H1 (cell line): ENCODE measurements at regions not wholly inside any gene's neighbourhood (a gene's known extent, or its start where the extent isn't known, plus 50 kb on each side); places are given as distances from the start of the nearest gene placed in this dataset.

Experiments
- ASH2L ChIP-seq: fragments of 200-600, 300-600 bp; sonication (generic); IDR thresholded peaks from one replicate; pipeline ENCODE4 v1.7.1; 2017; ENCODE audit warnings: low read length
- CBX5 ChIP-seq: fragments of 300-800, 300-1000 bp; sonication (generic); IDR thresholded peaks from 2 replicates; pipeline ENCODE4 v1.7.1; 2016; ENCODE audit warnings: antibody characterized with exemption, low read length, low read depth
- CHD2 ChIP-seq: IDR thresholded peaks from 2 replicates; pipeline ENCODE4 v1.6.1; 2012; ENCODE audit warnings: low read length, improper control_type of control experiment
- CHD7 ChIP-seq: fragments of 300-600 bp; sonication (generic); IDR thresholded peaks from 2 replicates; pipeline ENCODE4 v1.7.1; 2012; ENCODE audit warnings: low read length, moderate library complexity, mild to moderate bottlenecking, inconsistent platforms; ENCODE audit not compliant: insufficient replicate concordance
- CREB1 ChIP-seq: IDR thresholded peaks from 2 replicates; pipeline ENCODE4 v1.6.1; 2012; ENCODE audit warnings: inconsistent platforms
- MAX ChIP-seq: IDR thresholded peaks from 2 replicates; pipeline ENCODE4 v1.6.1; 2012; ENCODE audit warnings: inconsistent platforms
- POLR2AphosphoS5 ChIP-seq: IDR thresholded peaks from 2 replicates; pipeline ENCODE4 v1.6.1; 2011; ENCODE audit warnings: low read depth, low read length
- SRF ChIP-seq: IDR thresholded peaks from 2 replicates; pipeline ENCODE4 v1.6.1; 2011; ENCODE audit warnings: mild to moderate bottlenecking, low read depth, low read length, moderate library complexity
- SUZ12 ChIP-seq: fragments of 200-600 bp; sonication (generic); IDR thresholded peaks from 2 replicates; pipeline ENCODE4 v1.6.1; 2012; ENCODE audit warnings: mild to moderate bottlenecking, inconsistent platforms, low read length, moderate library complexity, mixed read lengths
- USF2 ChIP-seq: IDR thresholded peaks from 2 replicates; pipeline ENCODE4 v1.6.1; 2011; ENCODE audit warnings: low read length, improper control_type of control experiment

GRCh38 chr13:87867426-87867825 is 196.3 kb downstream of the SLITRK5 start (continued):
- TF ChIP-seq CHD7 (no peak), CHD2 (no peak), ASH2L (no peak), CBX5 (no peak), CREB1 (no peak), SRF (no peak), MAX (no peak), USF2 (no peak), SUZ12 (no peak), POLR2AphosphoS5 (no peak)
